ENCODE measurements at regions not wholly inside any gene's neighbourhood (a gene's known extent, or its start where the extent isn't known, plus 50 kb on each side); places are given as distances from the start of the nearest gene placed in this dataset.

DNA sequence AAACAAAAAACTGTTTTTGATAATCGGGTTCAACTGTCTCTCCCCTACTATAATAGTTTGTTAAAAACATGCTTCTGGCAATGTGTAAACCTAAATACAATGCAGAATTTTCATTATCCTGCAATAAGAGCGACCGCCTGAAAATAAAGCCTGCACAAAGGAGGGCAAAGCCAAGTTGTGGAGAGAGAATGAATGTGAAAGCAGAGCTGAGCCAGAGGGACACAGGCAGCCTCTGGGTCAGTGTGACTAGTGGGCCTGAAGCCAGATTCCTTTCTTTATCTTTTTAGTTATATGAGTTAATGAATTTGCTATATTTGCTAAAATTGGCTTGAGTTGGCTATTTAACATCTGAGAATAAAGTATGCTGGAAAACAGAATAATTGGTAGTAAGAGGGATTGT, 615.2 kb downstream of the PLA2G4A start:
- DNase-seq (ENCODE audit: low spot score) = no peak

- DNase-seq (ENCODE audit: low spot score) = peak; percentile 94
Observed at GRCh38 chr1:187445066-187445465, 616.3 kb downstream of the PLA2G4A start.

GRCh38 chr1:187451238-187451637, 622.5 kb downstream of the PLA2G4A start:
- no peak for DNase-seq (ENCODE audit: low spot score)

- DNase-seq (ENCODE audit: low spot score) = no peak
Observed at GRCh38 chr1:187454010-187454409, 625.3 kb downstream of the PLA2G4A start.

GRCh38 chr1:187456446-187456845, 627.7 kb downstream of the PLA2G4A start:
- DNase-seq (ENCODE audit: low spot score) = no peak

DNA sequence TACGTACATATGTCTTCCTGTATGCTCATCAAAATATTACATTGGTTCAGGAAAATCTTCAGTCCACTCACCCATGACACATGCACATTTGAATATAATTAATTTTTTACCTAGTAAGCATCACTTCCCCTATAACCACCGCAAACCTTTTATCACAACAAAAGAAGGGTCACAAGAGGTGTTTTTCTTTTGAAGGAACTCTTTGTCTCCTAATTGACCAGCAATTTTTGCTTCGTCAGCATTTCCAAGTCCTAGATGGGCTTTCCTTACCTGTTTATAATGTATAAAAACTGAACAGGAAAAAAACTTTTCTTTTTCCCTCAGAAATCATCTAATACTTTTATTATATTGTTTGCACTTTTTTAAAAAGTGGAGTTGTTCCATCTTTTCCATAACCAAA, 631.3 kb downstream of the PLA2G4A start:
- no peak for DNase-seq (ENCODE audit: low spot score)

DNA sequence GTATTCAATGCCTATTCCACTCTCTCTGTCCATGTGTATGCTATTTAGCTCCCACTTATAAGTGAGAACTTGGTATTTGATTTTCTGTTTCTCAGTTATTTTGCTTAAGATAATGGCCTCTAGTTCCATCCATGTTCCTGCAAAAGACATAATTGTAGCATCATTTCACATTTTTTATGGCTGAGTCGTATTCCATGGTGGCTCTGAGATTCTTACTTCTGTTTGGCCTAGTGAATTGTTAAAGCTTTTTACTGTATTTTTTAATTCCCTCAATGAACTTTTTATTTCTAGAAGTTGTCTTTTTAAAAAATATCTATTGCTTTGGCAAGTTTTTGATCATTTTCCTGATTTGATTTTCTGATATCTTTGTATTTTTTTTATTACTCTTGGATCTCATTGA, 635.6 kb downstream of the PLA2G4A start:
- no peak for DNase-seq (ENCODE audit: low spot score)

GRCh38 chr1:187465441-187465840, 636.7 kb downstream of the PLA2G4A start:
- DNase-seq (ENCODE audit: low spot score) = no peak

GRCh38 chr1:187469836-187470235, 641.1 kb downstream of the PLA2G4A start:
- no peak for DNase-seq (ENCODE audit: low spot score)

DNA sequence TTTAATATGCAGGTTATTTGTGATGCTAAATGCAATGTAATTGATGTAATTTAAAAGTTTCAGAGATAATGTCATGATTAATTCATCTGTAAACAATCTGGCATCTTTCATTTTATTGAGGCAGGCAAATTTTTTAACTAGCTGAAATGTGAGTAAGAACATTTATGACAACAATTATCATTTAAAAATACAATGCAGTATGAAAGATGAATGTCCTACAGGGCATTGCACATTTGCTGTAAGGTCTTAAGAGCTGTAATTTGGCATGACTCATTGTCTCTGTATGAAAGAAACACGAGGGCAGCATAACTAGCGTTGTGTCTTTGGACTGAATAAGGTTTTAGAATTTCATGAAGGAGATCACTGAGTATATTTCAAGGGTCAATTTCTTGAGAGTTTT, 642.8 kb downstream of the PLA2G4A start:
- peak; percentile 85 for DNase-seq (ENCODE audit: low spot score)

GRCh38 chr1:187474336-187474735, 645.6 kb downstream of the PLA2G4A start:
- no peak for DNase-seq (ENCODE audit: low spot score)

DNA sequence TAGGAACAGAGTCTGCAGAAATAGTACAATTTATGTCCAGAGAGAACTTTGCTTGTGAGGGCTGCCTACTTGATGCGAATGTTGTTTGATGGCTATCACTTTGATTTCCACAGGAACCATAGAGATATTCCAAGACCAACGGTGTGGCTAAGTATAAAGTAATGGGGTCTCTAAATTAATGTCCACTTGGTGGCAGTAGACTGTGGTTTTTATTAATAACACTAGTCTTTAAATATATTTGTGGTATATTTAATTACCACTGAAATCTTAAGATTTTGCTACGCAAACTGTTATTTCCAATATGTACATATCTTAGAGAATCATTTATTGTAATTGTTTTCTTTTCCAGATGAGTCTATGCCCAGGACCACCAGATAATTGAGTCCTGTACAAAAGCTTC, 647.9 kb downstream of the PLA2G4A start:
- no peak for DNase-seq (ENCODE audit: low spot score)

- DNase-seq (ENCODE audit: low spot score) = no peak
Observed at GRCh38 chr1:187477103-187477502, 648.4 kb downstream of the PLA2G4A start.

DNA sequence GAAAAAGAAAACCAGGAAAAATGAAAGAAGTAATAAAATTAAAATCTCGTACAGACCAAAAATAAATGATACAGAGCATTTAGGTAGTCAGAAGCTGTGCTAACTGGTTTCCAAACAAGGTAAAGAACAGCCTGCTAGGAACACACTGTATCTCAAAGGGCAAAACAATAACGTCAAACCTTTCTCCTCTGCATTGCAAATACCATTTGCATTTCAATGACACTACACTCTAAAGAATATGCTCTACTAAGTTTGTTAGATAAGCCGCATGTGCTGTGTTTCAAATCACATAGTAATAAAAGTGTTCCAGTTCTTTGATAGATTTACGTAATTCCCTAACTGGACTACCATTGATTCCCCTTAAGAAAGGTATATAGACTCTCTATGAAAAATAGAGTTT, 648.8 kb downstream of the PLA2G4A start:
- DNase-seq (ENCODE audit: low spot score) = no peak

GRCh38 chr1:187481581-187482148, 652.9 kb downstream of the PLA2G4A start:
- peak; percentile 82 for DNase-seq (ENCODE audit: low spot score)

- no peak for DNase-seq (ENCODE audit: low spot score)
Observed at GRCh38 chr1:187490266-187490665, 661.5 kb downstream of the PLA2G4A start.

DNA sequence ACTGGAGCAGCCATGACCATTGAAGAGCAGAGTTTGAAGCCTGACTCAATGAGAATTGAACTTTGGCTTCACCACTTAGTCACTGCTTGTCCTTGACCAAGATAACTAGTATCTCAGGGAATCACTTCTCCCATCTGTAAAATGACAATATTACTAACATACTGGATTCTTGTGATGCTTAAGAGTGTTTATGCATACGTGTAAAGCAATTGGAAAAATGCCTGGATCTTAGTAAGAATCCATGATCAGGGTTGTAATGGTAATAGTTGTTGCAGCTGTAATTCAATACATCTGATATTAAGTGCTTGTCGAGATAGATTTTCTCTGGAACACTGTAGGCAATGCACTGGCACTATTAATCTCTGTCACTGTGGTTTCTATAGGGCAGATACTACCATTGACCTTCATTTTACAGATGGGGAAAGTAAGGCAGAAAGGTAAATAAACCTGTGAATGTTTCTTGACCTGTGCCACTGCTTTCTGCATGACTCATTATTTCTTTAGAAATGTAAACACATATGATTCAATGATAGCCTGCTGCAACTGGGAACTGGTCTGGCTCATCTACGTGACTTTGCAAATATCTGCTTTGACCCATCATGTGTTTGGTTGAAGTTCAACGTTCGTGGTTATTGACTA, 662.5 kb downstream of the PLA2G4A start:
- no peak for DNase-seq (ENCODE audit: low spot score)

DNA sequence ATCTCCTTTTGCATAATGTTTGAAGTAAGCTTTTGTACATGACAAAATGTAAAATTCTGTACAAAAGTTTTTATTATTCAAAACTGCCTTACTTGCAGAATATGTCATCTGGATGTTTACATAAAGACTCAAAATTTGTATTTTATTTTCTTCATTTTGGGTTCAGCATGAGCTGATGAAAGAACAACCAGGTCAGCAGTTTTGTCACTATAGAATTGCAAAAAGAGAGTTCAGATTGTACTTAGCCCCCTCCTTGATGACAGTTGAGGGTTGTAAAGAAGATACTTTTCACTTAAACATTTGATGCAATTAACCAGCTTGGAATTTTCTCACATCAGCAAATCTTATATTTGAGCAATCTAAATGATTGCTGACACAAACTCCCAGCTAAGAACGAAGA, 669.3 kb downstream of the PLA2G4A start:
- no peak for DNase-seq (ENCODE audit: low spot score)

DNA sequence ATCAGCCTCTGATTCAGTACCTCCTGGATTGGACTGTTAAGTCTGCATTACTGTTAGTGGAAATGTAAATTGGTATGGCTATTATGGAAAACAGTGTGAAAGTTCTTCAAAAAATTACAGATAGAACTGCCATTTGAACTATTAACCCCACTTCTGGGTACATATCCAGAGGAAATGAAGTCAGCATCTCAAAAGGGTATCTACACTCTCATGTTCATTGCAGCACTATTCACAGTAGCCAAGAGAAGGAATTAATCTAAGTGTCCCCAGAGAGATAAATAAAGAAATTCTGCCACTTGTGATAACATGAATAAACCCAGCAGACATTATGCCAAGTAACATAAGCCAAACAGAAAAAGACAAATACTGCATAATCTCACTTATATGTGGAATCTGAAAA, 676.0 kb downstream of the PLA2G4A start:
- DNase-seq (ENCODE audit: low spot score) = no peak

DNA sequence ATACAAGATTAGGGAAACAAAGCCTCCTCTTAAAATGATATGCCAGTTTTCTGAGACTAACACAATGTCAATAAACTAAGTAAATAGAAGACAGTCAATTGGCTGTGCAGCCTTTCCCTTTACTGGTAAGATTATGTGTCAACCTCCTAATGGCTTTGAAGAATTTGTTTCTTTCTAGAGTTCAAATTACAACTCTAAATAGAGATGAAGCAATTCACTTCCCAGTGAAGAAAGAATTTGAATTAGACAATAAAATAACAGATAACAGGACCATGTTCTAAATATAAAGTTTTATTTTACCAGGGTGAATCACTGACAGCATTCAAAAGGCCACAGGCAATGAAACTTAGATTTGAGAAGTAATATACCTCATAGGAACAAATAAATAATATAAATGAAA, 680.3 kb downstream of the PLA2G4A start:
- DNase-seq (ENCODE audit: low spot score) = peak; percentile 2

DNA sequence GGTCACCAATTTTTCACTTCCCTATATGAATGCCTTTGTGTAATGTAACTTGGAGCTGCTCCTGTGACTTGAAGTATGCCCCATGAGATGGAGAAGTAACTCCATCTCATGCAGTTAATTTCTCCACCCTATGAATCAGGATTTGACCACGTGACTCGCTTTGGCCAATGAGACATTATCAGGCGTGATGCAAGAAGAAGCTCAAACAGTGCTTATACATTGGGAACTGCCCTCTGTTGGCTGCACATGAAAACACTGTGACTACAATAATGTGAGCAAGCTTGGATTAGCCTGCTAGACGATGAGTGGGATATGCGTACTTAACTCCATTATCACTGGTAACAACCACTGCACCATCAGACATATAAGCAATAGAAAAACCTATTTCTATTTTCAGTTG, 684.4 kb downstream of the PLA2G4A start:
- no peak for DNase-seq (ENCODE audit: low spot score)

DNA sequence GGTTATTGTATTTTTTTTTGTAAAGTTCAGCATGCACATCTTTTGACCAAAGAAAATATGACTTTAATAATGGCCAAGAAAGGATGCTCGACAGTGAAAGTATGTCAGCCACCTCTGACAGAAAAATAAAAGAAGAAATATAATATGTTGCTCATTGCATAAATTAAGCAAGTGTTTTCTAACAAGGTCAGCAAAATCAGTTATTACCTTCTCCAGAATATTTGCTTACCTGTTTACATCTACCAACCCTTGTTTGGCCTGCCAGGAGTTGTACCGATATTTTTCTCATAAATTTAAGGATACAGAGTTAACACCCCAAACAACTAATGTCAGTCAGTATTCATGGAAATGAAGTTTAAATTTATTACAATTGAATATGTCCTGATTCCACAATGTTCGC, 685.4 kb downstream of the PLA2G4A start:
- DNase-seq (ENCODE audit: low spot score) = no peak

DNA sequence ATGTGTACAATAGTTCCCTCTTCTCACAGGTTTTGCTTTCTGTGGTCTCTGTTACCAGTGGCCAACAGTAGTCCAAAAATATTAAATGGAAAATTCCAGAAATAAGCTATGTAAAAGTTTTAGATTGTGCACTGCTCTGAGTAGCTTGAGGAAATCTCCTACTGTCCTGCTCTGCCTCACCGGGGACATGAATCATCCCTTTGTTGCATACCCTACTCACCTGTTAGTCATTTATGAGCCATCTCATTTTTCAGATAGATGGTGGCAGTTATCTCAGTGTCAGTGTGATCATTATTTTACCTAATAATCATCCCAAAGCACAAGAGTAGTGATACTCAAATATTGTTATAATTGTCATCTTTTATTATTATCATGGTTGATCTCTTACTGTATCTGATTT, 688.1 kb downstream of the PLA2G4A start:
- no peak for DNase-seq (ENCODE audit: low spot score)

- DNase-seq (ENCODE audit: low spot score) = no peak
Observed at GRCh38 chr1:187517546-187517945, 688.8 kb downstream of the PLA2G4A start.
